ENCODE measurements at regions not wholly inside any gene's neighbourhood (a gene's known extent, or its start where the extent isn't known, plus 50 kb on each side); places are given as distances from the start of the nearest gene placed in this dataset.

DNA sequence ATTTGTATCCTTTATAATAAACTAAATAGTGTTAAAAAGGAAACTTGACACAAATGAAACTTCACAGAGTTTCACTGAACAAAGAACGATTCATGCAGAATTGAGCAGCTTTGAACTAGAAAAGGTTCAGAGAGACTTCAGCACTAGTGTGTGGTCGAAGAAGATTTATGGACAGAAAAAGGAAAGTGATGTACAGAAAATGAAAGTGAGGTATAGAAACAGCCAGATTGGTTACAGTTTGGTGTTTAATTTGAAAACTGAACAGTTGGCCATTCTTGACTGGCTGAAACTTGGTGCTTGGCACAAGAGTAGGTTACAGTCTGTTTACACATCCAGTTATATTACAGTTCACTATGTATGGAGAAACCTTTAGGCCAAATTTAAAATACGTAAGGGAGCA, 207.1 kb downstream of the GALC start:
- TF ChIP-seq, protein P1, sequence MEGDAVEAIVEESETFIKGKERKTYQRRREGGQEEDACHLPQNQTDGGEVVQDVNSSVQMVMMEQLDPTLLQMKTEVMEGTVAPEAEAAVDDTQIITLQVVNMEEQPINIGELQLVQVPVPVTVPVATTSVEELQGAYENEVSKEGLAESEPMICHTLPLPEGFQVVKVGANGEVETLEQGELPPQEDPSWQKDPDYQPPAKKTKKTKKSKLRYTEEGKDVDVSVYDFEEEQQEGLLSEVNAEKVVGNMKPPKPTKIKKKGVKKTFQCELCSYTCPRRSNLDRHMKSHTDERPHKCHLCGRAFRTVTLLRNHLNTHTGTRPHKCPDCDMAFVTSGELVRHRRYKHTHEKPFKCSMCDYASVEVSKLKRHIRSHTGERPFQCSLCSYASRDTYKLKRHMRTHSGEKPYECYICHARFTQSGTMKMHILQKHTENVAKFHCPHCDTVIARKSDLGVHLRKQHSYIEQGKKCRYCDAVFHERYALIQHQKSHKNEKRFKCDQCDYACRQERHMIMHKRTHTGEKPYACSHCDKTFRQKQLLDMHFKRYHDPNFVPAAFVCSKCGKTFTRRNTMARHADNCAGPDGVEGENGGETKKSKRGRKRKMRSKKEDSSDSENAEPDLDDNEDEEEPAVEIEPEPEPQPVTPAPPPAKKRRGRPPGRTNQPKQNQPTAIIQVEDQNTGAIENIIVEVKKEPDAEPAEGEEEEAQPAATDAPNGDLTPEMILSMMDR (conservative IDR thresholded peaks at IDR 0.05; ENCODE audit: low read depth, low read length) = no peak
- TF ChIP-seq EZH2 (IDR thresholded peaks at IDR 0.05; ENCODE audit: borderline replicate concordance, low read depth, low read length, poor library complexity, severe bottlenecking) = no peak
